K562 (cell line): ENCODE measurements at regions not wholly inside any gene's neighbourhood (a gene's known extent, or its start where the extent isn't known, plus 50 kb on each side); places are given as distances from the start of the nearest gene placed in this dataset.

Experiments used
- ATAC-seq: fragments of 200-7000 bp; cut with Tn5 transposase; 3 replicates; pipeline ENCODE4 v1.9.1; 2020; ENCODE audit warnings: moderate library complexity
- BruUV-seq: library from RNA; stranded (reverse); fragments of 400-500 nt; replicated peaks from 2 replicates; lab custom pipeline; 2021; lab: Mats Ljungman, UMichigan
- CTCF ChIA-PET: fragments of 300-600 bp; formaldehyde crosslinking; extraction: SDS; loops from one replicate; lab custom pipeline; 2021; ENCODE audit warnings: low intra/inter-chr PET ratio; lab: Yijun Ruan, JAX
- POLR2A ChIA-PET: fragments of 300-600, 350-650 bp; sonication (Branson Sonifier 250); formaldehyde crosslinking; extraction: SDS; loops from one replicate; lab custom pipeline; 2021; ENCODE audit warnings: antibody characterized with exemption, inconsistent platforms; lab: Yijun Ruan, JAX
- DNase-seq, 4 experiments: peaks; one replicate each; pipeline versions ENCODE4 v3.0.0 to v3.0.0-alpha.2; 2011 to 2018; ENCODE audit warnings: low spot score in 3 of 4, mixed read lengths in 3 of 4; ENCODE audit errors: extremely low read depth in 1 of 4
- FAIRE-seq: peaks from 2 replicates; lab custom pipeline; 2011; peaks lifted over from hg19 to GRCh38; lab: Jason Lieb, UNC
- H2AFZ ChIP-seq: 2 replicates; pipeline ENCODE4 v1.6.0; 2011; ENCODE audit warnings: low read depth, low read length, control low read depth, inconsistent platforms
- H3K27ac ChIP-seq: fragments of 200-600 bp; 3 replicates; pipeline ENCODE4 v1.8.0; 2011; ENCODE audit warnings: low read depth, mild to moderate bottlenecking, control low read depth, inconsistent platforms, low read length, moderate library complexity, mixed read lengths; ENCODE audit errors: extremely low read depth
- H3K27me3 ChIP-seq, 2 experiments: fragments of 300-600 bp in 1 of 2; 2 replicates in 1 of 2; 3 replicates in 1 of 2; pipeline versions ENCODE4 v1.6.0 to v1.8.0; 2011; ENCODE audit warnings: inconsistent platforms in 2 of 2, low read length in 2 of 2, mild to moderate bottlenecking in 1 of 2, mixed read lengths in 1 of 2, moderate library complexity in 1 of 2; ENCODE audit not compliant: control insufficient read depth in 2 of 2, insufficient read depth in 2 of 2
- H3K36me3 ChIP-seq: fragments of 300-600 bp; 3 replicates; pipeline ENCODE4 v1.8.0; 2011; ENCODE audit warnings: mild to moderate bottlenecking, low read length, inconsistent platforms; ENCODE audit not compliant: control insufficient read depth, insufficient read depth
- H3K4me1 ChIP-seq, 2 experiments: fragments of 200-600 bp in 1 of 2; replicated peaks in 1 of 2; 2 replicates in 1 of 2; 3 replicates in 1 of 2; pipeline versions ENCODE4 v1.5.1 to v1.8.0; 2011; ENCODE audit warnings: inconsistent platforms in 2 of 2, low read length in 2 of 2, mild to moderate bottlenecking in 1 of 2, mixed read lengths in 1 of 2, moderate library complexity in 1 of 2; ENCODE audit not compliant: control insufficient read depth in 2 of 2, insufficient read depth in 2 of 2
- H3K4me2 ChIP-seq: 2 replicates; pipeline ENCODE4 v1.6.1; 2011; ENCODE audit warnings: low read length, control low read depth, inconsistent platforms, mixed read lengths; ENCODE audit not compliant: insufficient read depth
- H3K4me3 ChIP-seq: fragments of 200-600 bp; sonication (generic), shearing (Covaris generic); 2 replicates; pipeline ENCODE4 v1.5.1; 2016; ENCODE audit warnings: control low read depth, inconsistent platforms
- H3K79me2 ChIP-seq: fragments of 200-600 bp; 3 replicates; pipeline ENCODE4 v1.8.0; 2011; ENCODE audit warnings: low read length, inconsistent platforms; ENCODE audit not compliant: control insufficient read depth, insufficient read depth
- H3K9ac ChIP-seq, 2 experiments: 2 replicates each; pipeline versions ENCODE4 v1.6.0 to v1.6.1; 2011; ENCODE audit warnings: low read depth in 2 of 2, low read length in 2 of 2, control low read depth in 1 of 2, inconsistent platforms in 1 of 2, mild to moderate bottlenecking in 1 of 2, mixed read lengths in 1 of 2; ENCODE audit not compliant: insufficient read depth in 1 of 2
- H3K9me1 ChIP-seq: one replicate; pipeline ENCODE4 v1.6.0; 2011; ENCODE audit warnings: inconsistent platforms, mild to moderate bottlenecking, low read length, moderate library complexity; ENCODE audit not compliant: control insufficient read depth, insufficient read depth
- H3K9me3 ChIP-seq: replicated peaks from 2 replicates; pipeline ENCODE4 v1.5.1; 2011; ENCODE audit warnings: low read depth, low read length, inconsistent platforms; ENCODE audit not compliant: control insufficient read depth, insufficient read depth
- H4K20me1 ChIP-seq: replicated peaks from 2 replicates; pipeline ENCODE4 v1.6.1; 2011; ENCODE audit warnings: low read length, inconsistent platforms, mixed read lengths; ENCODE audit not compliant: control insufficient read depth, insufficient read depth
- CBFA2T2 ChIP-seq: fragments of 450-650 bp; conservative IDR thresholded peaks from 2 replicates; pipeline ENCODE4 v1.6.1; 2017; ENCODE audit warnings: mild to moderate bottlenecking
- CHCHD3 ChIP-seq: fragments of 250-450 bp; sonication (Bioruptor Pico); IDR thresholded peaks from 2 replicates; pipeline ENCODE4 v2.1.2; 2022; ENCODE audit warnings: mild to moderate bottlenecking
- E2F6 ChIP-seq, 2 experiments: IDR thresholded peaks; 2 replicates each; pipeline ENCODE4 v1.6.1; 2011; ENCODE audit warnings: borderline replicate concordance in 1 of 2, control low read depth in 1 of 2, low read depth in 1 of 2, low read length in 1 of 2, mild to moderate bottlenecking in 1 of 2, mixed read lengths in 1 of 2, moderate library complexity in 1 of 2; ENCODE audit not compliant: insufficient read depth in 1 of 2, insufficient read length in 1 of 2, poor library complexity in 1 of 2, severe bottlenecking in 1 of 2; ENCODE audit errors: extremely low read depth in 1 of 2
- ETV6 ChIP-seq, 3 experiments: fragments of 150-350 bp in 1 of 3; sonication (generic) in 1 of 3; formaldehyde crosslinking in 1 of 3; IDR thresholded peaks; 2 replicates each; pipeline versions ENCODE4 v1.6.1 to v1.8.0; 2014 to 2022; ENCODE audit warnings: borderline replicate concordance in 2 of 3, low read depth in 2 of 3, antibody characterized with exemption in 1 of 3, low read length in 1 of 3, mild to moderate bottlenecking in 1 of 3, missing genetic modification reagents in 1 of 3
- FOXO4 ChIP-seq: fragments of 450-650 bp; formaldehyde crosslinking; IDR thresholded peaks from 2 replicates; pipeline ENCODE4 v1.4.0; 2020; ENCODE audit warnings: mild to moderate bottlenecking, moderate library complexity
- FOXP1 ChIP-seq: sonication (generic); formaldehyde crosslinking; IDR thresholded peaks from 2 replicates; pipeline ENCODE4 v1.8.0; 2022; ENCODE audit warnings: mild to moderate bottlenecking, missing genetic modification reagents
- FOXP4 ChIP-seq: sonication (generic); formaldehyde crosslinking; IDR thresholded peaks from 2 replicates; pipeline ENCODE4 v1.8.0; 2022; ENCODE audit warnings: mild to moderate bottlenecking, missing genetic modification reagents, borderline replicate concordance
- GATA2 ChIP-seq: sonication (generic); formaldehyde crosslinking; IDR thresholded peaks from 2 replicates; pipeline ENCODE4 v1.4.0; 2020; ENCODE audit warnings: mild to moderate bottlenecking, missing genetic modification reagents
- HDAC3 ChIP-seq: fragments of 450-650 bp; IDR thresholded peaks from 2 replicates; pipeline ENCODE4 v1.6.1; 2018; ENCODE audit warnings: borderline replicate concordance, mild to moderate bottlenecking, moderate library complexity; ENCODE audit not compliant: partially characterized antibody
- HNRNPH1 ChIP-seq: fragments of 200-400 bp; formaldehyde crosslinking; optimal IDR thresholded peaks from 2 replicates; pipeline ENCODE3; 2017; ENCODE audit warnings: low read depth, mild to moderate bottlenecking, low read length, moderate library complexity
- MTF1 ChIP-seq: fragments of 250-450 bp; sonication (Bioruptor Pico); IDR thresholded peaks from 2 replicates; pipeline ENCODE4 v1.9.0; 2021; ENCODE audit warnings: moderate library complexity, mild to moderate bottlenecking, inconsistent platforms, borderline replicate concordance
- PRMT5 ChIP-seq: sonication (generic); formaldehyde crosslinking; IDR thresholded peaks from 2 replicates; pipeline ENCODE4 v1.5.0; 2020; ENCODE audit warnings: missing genetic modification reagents
- RBM15 ChIP-seq: fragments of 200-400 bp; formaldehyde crosslinking; IDR thresholded peaks from 2 replicates; pipeline ENCODE4 v1.6.1; 2018; ENCODE audit warnings: mild to moderate bottlenecking, low read length, moderate library complexity; ENCODE audit not compliant: insufficient read depth
- SAP30 ChIP-seq: fragments of 200-600 bp; sonication (generic); IDR thresholded peaks from 2 replicates; pipeline ENCODE4 v1.6.1; 2012; ENCODE audit warnings: borderline replicate concordance, low read depth, mild to moderate bottlenecking, moderate library complexity, low read length, control low read depth, inconsistent platforms; ENCODE audit not compliant: insufficient read depth, poor library complexity, severe bottlenecking
- SIN3A ChIP-seq, 2 experiments: fragments of 150-350 bp in 1 of 2; IDR thresholded peaks; 2 replicates each; pipeline ENCODE4 v1.6.1; 2011 to 2016; ENCODE audit warnings: borderline replicate concordance in 2 of 2, low read depth in 2 of 2, low read length in 2 of 2, mild to moderate bottlenecking in 2 of 2, moderate library complexity in 2 of 2; ENCODE audit not compliant: control insufficient read depth in 1 of 2
- U2AF1 ChIP-seq: fragments of 200-400 bp; formaldehyde crosslinking; optimal IDR thresholded peaks from 2 replicates; pipeline ENCODE3; 2017; ENCODE audit warnings: mild to moderate bottlenecking, low read depth, low read length, moderate library complexity
- WGBS: fragments of 100-300 bp; shearing (Covaris generic); methylation state at CpG from one replicate; pipeline ENCODE4 v1.1.6; 2016; ENCODE audit warnings: low coverage, mixed read lengths; ENCODE audit not compliant: insufficient coverage; ENCODE audit errors: missing lambda C conversion rate; 5-methylcytosine and 5-hydroxymethylcytosine counted together
- in situ Hi-C: fragments of 300-500 bp; cut with MboI; formaldehyde crosslinking; loops from 4 replicates; pipeline ENCODE4 v1.15.0; 2018; ENCODE audit warnings: inconsistent platforms, mixed read lengths
- intact Hi-C: fragments of 100-400 bp; cut with micrococcal nuclease; formaldehyde crosslinking; loops from 2 replicates; pipeline ENCODE4 v1.14.2; 2022

GRCh38 chr5:93830893-93831292, 89.5 kb upstream of the POU5F2 start (continued):
- no peak for TF ChIP-seq FOXP4 (CRISPR knock-in tag)
- no peak for TF ChIP-seq SIN3A (IDR thresholded peaks at IDR 0.05; ENCODE audit: borderline replicate concordance in 2 of 2, control insufficient read depth in 1 of 2, low read depth in 2 of 2, low read length in 2 of 2)
- TF ChIP-seq HDAC3, result no peak
- no peak for TF ChIP-seq FOXP1 (CRISPR knock-in tag)
- no peak for TF ChIP-seq U2AF1
- no peak for TF ChIP-seq CHCHD3 (CRISPR knock-in tag)
- no peak for TF ChIP-seq SAP30

GRCh38 chr5:93829346-93829745, 87.9 kb upstream of the POU5F2 start:
- Histone ChIP-seq H3K36me3 (no peaks in the 10 kb centered on the region), H3K4me3 (no peak overlapping the region), H3K4me2 (no peak overlapping the region), H3K79me2 (no peaks in the 10 kb centered on the region), H3K4me1 (no peaks in the 10 kb centered on the region), H2AFZ (no peak overlapping the region), H3K27me3 (no peaks in the 10 kb centered on the region), H4K20me1 (no peaks in the 10 kb centered on the region), H3K9me1 (no peaks in the 10 kb centered on the region), H3K27ac (no peak overlapping the region), H3K9me3 (no peaks in the 10 kb centered on the region), H3K9ac (no peak overlapping the region)
- in situ Hi-C loops, result no loop called here
- ChIA-PET CTCF (no interaction called here), POLR2A (interaction anchor here (0.6 kb wide), 1 partner anchor 121 kb away, joined by 3 read pairs; no protein-coding TSS in a partner anchor)
- intact Hi-C loops, result no loop called here
- ATAC-seq, result no peak
- no peak for FAIRE-seq
- DNase-seq, result no peak
- no TSS peak for BruUV-seq
- TF ChIP-seq MTF1 (CRISPR knock-in tag) (no peak), PRMT5 (CRISPR knock-in tag) (no peak), E2F6 (IDR thresholded peaks at IDR 0.05; ENCODE audit: borderline replicate concordance in 1 of 2, extremely low read depth in 1 of 2, insufficient read depth in 1 of 2, insufficient read length in 1 of 2, low read depth in 1 of 2, low read length in 1 of 2, poor library complexity in 1 of 2, severe bottlenecking in 1 of 2) (no peak), GATA2 (no peak), ETV6 (IDR thresholded peaks at IDR 0.05; ENCODE audit: borderline replicate concordance in 1 of 2, low read depth in 2 of 2, low read length in 1 of 2) (no peak), ETV6 (CRISPR knock-in tag; IDR thresholded peaks at IDR 0.05; ENCODE audit: borderline replicate concordance) (no peak), FOXO4 (no peak), CBFA2T2 (no peak), HNRNPH1 (no peak), RBM15 (no peak)
- 0% methylated on average over 1 of the region's 1 CpG for WGBS
